PC-9 (cell line): ENCODE measurements at regions not wholly inside any gene's neighbourhood (a gene's known extent, or its start where the extent isn't known, plus 50 kb on each side); places are given as distances from the start of the nearest gene placed in this dataset.

Experiments used
- CTCF ChIP-seq: fragments of 200-600 bp; sonication (generic); conservative IDR thresholded peaks from 2 replicates; pipeline ENCODE4 v1.6.1; 2017; ENCODE audit warnings: mixed run types, antibody characterized with exemption, mild to moderate bottlenecking, moderate library complexity
- EZH2 ChIP-seq: fragments of 200-600 bp; sonication (generic); IDR thresholded peaks from 2 replicates; pipeline ENCODE4 v1.8.0; 2017; ENCODE audit warnings: antibody characterized with exemption, low read depth

- TF ChIP-seq CTCF (no peak), EZH2 (no peak)
These were observed 620.9 kb upstream of the CDH8 start for GRCh38 chr16:62657116-62657515.
